H7 (cell line): ENCODE measurements at regions not wholly inside any gene's neighbourhood (a gene's known extent, or its start where the extent isn't known, plus 50 kb on each side); places are given as distances from the start of the nearest gene placed in this dataset.
"Not testable (repeated sequence)": the region's sequence is repeated elsewhere in the genome, so short reads cannot be mapped to it uniquely, and the experiment has no call there.

Source experiments
- DNase-seq: peaks from one replicate; pipeline ENCODE4 v3.0.0; 2012
- H3K27me3 ChIP-seq: 2 replicates; pipeline ENCODE4 v1.6.0; 2011; ENCODE audit warnings: mild to moderate bottlenecking, low read length; ENCODE audit not compliant: control insufficient read depth, insufficient read depth
- H3K36me3 ChIP-seq: replicated peaks from 2 replicates; pipeline ENCODE4 v1.5.1; 2011; ENCODE audit warnings: low read length; ENCODE audit not compliant: control insufficient read depth, insufficient read depth
- H3K4me3 ChIP-seq: 2 replicates; pipeline ENCODE4 v1.5.1; 2011; ENCODE audit warnings: low read depth, mild to moderate bottlenecking, control low read depth, low read length, moderate library complexity; ENCODE audit not compliant: insufficient read depth

DNA sequence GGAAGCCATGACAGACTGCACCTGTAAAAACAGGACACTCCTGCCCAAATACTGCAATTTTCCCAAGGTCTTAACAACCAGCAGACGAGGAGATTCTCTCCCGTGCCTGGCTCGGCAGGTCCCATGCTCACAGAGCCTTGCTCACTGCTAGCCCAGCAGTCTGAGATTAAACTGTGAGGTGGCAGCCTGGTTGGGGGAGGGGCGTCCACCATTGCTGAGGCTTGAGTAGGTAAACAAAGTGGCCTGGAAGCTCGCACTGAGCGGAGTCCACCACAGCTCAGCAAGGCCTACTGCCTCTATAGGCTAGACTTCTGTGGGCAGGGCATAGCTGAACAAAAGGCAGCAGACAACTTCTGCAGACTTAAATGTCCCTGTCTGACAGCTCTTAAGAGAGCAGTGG lies 80.3 kb downstream of the ANXA5 start:
- H3K4me3 ChIP-seq, DNase-seq, H3K27me3 ChIP-seq, H3K36me3 ChIP-seq: not testable (repeated sequence)

DNA sequence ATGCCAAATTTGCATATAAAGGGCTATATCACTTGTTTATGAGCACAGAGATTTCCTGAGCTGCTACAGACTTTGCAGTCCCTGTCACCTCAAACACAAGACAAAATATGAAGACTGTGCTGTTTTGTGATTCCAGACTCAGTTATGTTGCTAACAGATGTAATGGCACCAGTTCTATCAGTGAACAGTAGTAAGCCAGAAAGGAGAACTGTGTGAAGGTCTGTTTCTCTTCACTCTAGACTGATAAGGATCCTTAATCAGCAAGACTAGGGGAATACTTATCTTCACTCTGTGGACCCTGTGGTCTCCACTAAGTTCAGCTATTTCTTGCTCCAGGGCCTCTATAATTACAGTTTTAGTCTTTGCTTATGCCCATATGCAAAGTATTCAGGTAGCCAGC lies 82.7 kb downstream of the ANXA5 start:
- Histone ChIP-seq H3K27me3 (no peaks in the 10 kb centered on the region), H3K36me3 (no peaks in the 10 kb centered on the region), H3K4me3 (no peak overlapping the region)
- DNase-seq: no peak

DNA sequence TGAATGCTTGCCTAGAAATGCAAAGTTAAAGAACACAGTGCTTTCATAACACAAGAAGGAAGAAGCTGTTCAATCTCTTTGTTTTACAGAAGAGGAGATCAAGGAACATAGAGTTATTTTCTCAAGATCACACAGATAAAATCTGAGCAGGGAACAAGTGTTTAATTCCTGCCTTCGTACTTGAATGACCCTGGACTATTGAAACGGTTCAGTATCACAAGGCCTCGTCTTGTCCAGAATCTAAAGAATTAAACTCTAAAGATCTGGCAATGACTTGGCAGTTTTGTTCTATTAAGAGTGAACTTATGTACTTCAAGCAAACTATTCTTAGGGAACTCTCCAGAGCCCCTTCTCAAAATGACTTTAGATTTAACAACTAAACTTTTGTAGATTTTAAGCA lies 97.7 kb downstream of the ANXA5 start:
- DNase-seq: no peak
- H3K4me3 ChIP-seq: no peak overlapping the region
- no peaks in the 10 kb centered on the region for H3K36me3 ChIP-seq
- H3K27me3 ChIP-seq: no peaks in the 10 kb centered on the region

DNA sequence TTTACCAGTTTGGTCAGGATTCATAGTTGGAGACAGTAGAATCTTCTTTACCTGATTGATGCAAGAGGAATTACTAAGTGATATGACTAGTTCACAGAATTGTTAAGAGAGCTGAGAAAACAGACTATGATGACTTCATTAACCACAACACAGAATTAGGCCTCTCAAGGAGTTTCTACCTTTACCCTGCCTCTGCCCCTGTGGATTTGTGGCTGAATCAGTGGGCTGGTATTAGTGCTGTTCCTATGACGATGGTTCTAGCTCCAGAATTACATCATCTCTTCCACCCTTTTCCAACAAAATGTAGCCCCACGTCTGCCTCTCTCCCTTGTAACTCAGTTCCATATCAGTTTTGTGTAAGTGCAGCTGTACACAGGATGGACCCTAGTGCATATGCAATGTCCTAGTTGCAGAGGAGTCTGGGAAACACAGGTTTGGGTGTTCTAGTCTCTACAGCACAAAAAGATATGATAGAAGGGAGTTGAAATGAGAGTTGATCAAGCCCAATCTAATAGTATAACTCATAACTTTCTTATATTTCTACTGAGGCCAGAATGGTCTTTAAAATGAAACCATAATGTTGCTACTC lies 99.3 kb downstream of the ANXA5 start:
- DNase-seq: no peak
- H3K36me3 ChIP-seq: no peaks in the 10 kb centered on the region

DNA sequence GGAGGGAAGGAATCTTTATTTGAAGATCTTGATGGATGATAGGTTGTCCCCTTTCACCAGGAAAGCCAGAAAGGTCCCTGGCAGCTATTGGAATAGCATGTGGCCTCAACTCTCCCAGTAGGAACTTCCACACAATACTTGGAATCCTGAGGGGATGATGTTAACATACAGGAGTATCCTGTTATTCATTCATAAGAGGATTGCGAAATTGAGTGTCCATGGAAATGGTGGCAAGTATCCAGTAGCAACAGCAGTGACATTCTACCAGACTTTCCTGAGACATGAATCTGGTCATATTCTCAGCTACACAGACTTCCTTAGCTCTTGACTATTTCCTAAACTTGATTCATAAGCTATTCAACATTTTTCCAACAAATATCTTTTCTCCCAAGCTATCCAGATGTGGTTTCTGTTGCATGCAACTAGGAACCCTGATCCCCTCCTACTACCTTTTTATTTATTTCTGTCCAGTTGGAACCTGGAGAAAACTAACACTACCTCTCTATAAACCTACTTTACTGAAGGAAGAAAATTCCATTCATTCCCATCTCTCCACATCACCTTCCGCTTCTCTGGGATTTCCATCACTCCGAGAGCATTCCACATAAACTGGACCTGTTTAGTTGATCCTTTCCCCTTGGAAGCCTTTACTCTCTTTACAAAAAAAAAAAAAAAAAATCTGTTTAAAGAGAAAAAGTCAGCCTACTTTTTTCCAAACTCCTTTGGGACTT lies 101.8 kb downstream of the ANXA5 start:
- DNase-seq: no peak
- Histone ChIP-seq H3K36me3 (no peaks in the 10 kb centered on the region), H3K4me3 (no peak overlapping the region), H3K27me3 (no peaks in the 10 kb centered on the region)

More for the DNA sequence above, 99.3 kb downstream of the ANXA5 start:
- Histone ChIP-seq H3K4me3 (no peak overlapping the region), H3K27me3 (no peaks in the 10 kb centered on the region)

DNA sequence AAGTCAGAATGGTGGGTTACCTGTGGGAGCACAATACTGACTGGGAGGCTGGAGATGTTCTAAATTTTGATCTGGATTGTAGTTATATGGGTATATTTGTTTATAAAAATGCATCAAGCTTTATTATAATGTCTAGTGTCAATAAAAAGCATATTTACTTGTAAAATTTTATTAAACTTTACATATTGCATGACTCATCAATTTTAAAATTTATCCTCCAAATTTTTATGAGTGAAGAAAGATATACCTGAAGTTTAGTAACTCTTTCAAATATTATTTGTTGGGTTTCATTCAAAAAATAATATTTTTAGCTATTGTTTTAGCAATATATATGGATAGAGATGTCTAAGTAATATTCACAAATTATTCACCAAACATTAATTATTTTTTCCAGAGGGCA lies 103.0 kb downstream of the ANXA5 start:
- DNase-seq: no peak
- Histone ChIP-seq H3K27me3 (no peaks in the 10 kb centered on the region), H3K36me3 (no peaks in the 10 kb centered on the region)

DNA sequence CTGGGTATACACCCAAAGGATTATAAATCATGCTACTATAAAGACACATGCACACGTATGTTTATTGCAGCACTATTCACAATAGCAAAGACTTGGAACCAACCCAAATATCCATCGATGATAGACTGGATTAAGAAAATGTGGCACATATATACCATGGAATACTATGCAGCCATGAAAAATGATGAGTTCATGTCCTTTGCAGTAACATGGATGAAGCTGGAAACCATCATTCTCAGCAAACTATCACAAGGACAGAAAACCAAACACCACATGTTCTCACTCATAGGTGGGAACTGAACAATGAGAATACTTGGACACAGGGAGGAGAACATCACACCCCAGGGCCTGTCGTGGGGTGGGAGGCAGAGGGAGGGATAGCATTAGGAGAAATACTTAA lies 104.5 kb downstream of the ANXA5 start:
- H3K27me3 ChIP-seq: not testable (repeated sequence)

More for the DNA sequence above, 103.0 kb downstream of the ANXA5 start:
- no peak overlapping the region for H3K4me3 ChIP-seq

DNA sequence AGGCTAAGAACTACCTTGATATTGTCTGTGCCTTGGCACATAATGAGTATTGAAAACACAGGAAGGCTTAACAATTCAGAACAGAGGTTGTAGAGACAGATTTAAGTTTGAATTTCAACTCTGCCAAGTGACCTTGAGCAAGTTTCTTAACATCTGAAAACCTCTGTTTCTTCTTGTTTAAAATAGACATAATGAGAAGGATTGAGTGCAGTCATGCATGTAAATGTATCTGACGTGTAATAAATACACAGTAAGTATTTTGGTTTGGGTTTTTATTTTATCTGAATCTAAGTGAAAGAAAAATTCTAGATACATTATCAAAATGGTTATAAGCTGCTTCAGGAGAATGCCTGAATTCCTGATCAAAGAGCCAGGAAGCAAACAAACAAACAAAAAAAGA lies 111.9 kb downstream of the ANXA5 start:
- DNase-seq: no peak
- H3K4me3 ChIP-seq: no peak overlapping the region
- H3K36me3 ChIP-seq: no peaks in the 10 kb centered on the region
- no peaks in the 10 kb centered on the region for H3K27me3 ChIP-seq

More for the DNA sequence above, 104.5 kb downstream of the ANXA5 start:
- DNase-seq, H3K4me3 ChIP-seq, H3K36me3 ChIP-seq: not testable (repeated sequence)

DNA sequence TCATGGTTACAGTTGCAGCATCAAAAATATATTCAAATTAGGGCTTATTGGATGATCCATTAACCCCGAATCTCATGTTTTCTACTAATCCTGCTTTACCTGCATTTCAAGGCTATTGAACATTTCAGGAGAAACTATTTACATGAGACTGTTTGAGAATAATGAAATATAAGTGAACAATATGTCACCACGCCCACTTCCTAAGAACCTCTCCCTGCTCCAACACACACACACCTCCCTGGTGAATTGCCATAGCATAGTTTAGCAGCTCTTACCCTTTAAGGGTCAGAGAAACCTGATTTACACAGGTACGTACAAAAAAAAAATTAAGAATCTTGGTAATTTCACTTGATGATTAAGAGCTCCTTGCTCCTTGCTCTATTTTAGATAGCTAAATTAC lies 113.4 kb downstream of the ANXA5 start:
- no peak for DNase-seq
- H3K27me3 ChIP-seq: no peaks in the 10 kb centered on the region
- no peak overlapping the region for H3K4me3 ChIP-seq
- H3K36me3 ChIP-seq: no peaks in the 10 kb centered on the region

DNA sequence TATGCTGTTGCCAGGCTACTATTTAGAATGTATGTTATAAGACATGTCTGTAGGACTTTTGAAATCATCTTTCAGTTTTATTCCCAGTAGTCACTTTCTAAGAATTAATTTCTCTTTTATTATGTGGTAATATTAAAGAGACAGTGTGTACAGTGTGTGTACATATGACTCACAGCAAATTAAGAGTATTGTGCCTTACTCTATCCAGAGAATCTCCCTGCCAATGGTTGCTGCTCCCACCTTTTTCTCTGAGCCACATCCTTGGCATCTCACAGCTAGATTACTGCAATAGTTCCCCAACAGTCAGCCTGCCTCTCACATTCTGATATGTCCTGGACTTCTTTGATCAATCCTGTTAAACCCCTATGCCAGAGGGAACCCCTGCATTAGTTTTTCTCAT lies 114.5 kb downstream of the ANXA5 start:
- H3K27me3 ChIP-seq: no peaks in the 10 kb centered on the region
- no peaks in the 10 kb centered on the region for H3K36me3 ChIP-seq
- H3K4me3 ChIP-seq: no peak overlapping the region
- no peak for DNase-seq

DNA sequence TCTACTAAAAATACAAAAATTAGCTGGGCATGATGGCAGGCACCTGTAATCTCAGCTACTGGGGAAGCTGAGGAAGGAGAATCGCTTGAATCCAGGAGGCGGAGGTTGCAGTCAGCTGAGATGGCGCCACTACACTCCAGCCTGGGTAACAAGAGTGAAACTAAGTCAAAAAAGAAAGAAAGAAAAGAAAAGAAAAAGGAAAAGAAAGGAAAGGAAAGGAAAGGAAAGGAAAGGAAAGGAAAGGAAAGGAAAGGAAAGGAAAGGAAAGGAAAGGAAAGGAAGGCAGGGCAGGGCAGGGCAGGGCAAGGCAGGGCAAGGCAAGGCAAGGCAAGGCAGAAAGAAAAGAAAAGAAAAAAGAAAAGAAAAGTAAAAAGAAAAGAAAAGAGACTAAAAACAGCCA lies 121.4 kb downstream of the ANXA5 start:
- DNase-seq, H3K36me3 ChIP-seq, H3K4me3 ChIP-seq, H3K27me3 ChIP-seq: not testable (repeated sequence)

DNA sequence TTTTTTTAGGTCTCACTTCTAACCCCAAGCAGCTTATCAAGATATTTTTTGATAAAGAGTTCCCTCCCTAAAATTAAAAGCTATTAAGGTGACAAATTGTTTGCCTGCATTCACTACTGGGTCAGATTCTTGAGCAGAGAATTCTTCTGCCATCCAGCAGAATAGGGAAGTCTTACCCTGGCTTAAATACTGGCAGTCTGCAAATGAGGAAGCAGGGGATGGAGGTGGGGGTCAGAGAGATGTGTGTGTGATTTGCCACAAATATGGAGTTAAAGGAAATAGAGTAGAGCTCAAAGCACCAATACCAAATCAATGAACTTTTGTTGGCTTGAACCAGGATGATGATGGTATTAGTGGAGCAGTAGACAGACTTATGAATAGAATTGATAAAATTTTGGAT lies 122.2 kb downstream of the ANXA5 start:
- Histone ChIP-seq H3K27me3 (no peaks in the 10 kb centered on the region), H3K36me3 (no peaks in the 10 kb centered on the region), H3K4me3 (no peak overlapping the region)
- no peak for DNase-seq

DNA sequence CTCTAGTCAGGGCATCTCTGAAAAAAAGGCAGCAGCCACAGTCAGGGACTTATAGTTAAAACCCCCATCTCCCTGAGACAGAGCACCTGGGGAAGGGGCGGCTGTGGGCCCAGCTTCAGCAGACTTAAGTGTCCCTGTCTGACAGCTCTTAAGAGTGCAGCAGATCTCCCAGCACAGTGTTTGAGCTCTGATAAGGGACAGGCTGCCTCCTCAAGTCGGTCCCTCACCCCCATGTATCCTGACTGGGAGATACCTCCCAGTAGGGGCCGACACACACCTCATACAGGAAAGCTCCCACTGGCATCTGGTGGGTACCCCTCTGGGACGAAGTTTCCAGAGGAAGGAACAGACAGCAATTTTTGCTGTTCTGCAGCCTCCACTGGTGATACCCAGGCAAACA lies 129.0 kb downstream of the ANXA5 start:
- H3K27me3 ChIP-seq: no peaks in the 10 kb centered on the region
- no peak for DNase-seq
- H3K36me3 ChIP-seq: no peaks in the 10 kb centered on the region
- no peak overlapping the region for H3K4me3 ChIP-seq

DNA sequence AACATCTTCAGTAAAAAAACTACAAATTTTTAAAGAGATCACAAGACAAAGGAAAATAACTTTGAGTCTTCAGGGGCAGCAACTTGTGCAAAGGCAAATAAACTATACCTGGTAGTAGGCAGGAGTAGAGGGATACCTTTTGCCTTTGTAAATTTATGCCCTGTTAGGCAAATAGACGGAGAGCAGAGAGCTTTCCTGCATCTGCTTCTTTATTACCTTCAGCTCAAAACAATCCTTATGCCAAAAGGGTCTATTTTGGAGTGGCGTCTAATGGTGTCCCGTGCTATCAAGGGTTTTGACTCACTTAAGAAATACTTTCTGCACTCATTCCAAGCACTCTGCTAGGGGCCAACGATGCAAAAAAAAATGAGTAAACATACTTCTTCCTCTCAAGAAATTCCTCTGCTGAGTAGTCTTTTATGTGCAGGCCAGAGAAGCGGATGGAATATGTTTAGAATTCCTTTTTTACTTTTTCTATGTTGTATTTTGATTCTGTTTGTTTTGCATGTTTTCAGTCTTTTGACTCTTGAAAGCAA lies 131.9 kb downstream of the ANXA5 start:
- Histone ChIP-seq H3K27me3 (no peaks in the 10 kb centered on the region), H3K36me3 (no peaks in the 10 kb centered on the region), H3K4me3 (no peak overlapping the region)
- no peak for DNase-seq

DNA sequence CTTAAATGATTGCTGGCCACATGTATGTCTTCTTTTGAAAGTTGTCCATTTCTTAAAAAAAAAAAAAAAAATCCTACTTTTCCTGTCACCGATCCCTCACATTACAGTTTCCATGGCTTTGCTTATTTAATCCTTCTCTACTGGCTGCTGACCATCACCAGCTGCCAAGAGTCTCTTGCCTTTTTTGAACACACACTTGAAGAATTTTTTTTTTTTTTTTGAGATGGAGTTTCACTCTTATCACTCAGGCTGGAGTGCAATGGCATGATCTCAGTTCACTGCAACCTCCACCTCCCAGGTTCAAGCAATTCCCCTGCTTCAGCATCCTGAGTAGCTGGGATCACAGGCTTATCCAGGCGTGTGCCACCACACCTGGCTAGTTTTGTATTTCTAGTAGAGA lies 134.0 kb downstream of the ANXA5 start:
- H3K27me3 ChIP-seq: no peaks in the 10 kb centered on the region
- DNase-seq: no peak
- no peak overlapping the region for H3K4me3 ChIP-seq
- no peaks in the 10 kb centered on the region for H3K36me3 ChIP-seq
